GM12878 (cell line): ENCODE measurements at regions not wholly inside any gene's neighbourhood (a gene's known extent, or its start where the extent isn't known, plus 50 kb on each side); places are given as distances from the start of the nearest gene placed in this dataset.
A peak's percentile ranks its signal among the peaks of the same experiment; 100 is the strongest.

Experiments used
- ATAC-seq: fragments of 200-7000 bp; cut with Tn5 transposase; 3 replicates; pipeline ENCODE4 v1.9.1; 2020; ENCODE audit warnings: mild to moderate bottlenecking, moderate library complexity
- BruUV-seq: library from RNA; stranded (reverse); fragments of 400-500 nt; replicated peaks from 2 replicates; lab custom pipeline; 2021; lab: Mats Ljungman, UMichigan
- CTCF ChIA-PET: fragments of 300-600 bp; sonication (Branson Sonifier 250); formaldehyde crosslinking; extraction: SDS; loops from one replicate; lab custom pipeline; 2021; ENCODE audit warnings: inconsistent platforms; lab: Yijun Ruan, JAX
- POLR2A ChIA-PET: fragments of 350-600 bp; formaldehyde crosslinking; extraction: SDS; loops from one replicate; lab custom pipeline; 2021; ENCODE audit warnings: inconsistent platforms; lab: Charles Lee
- RAD21 ChIA-PET: fragments of 300-600 bp; sonication (Branson Sonifier 250); formaldehyde crosslinking; loops from one replicate; lab custom pipeline; 2023; ENCODE audit warnings: antibody characterized with exemption; ENCODE audit not compliant: unreplicated experiment; lab: Charles Lee
- SMC1A ChIA-PET: fragments of 300-600 bp; sonication (Branson Sonifier 250); formaldehyde crosslinking; loops from one replicate; lab custom pipeline; 2023; ENCODE audit not compliant: unreplicated experiment, uncharacterized antibody; lab: Charles Lee
- DNase-seq: peaks from one replicate; pipeline ENCODE4 v3.0.0-alpha.2; 2011; ENCODE audit warnings: low read depth, low spot score
- FAIRE-seq: peaks from 3 replicates; lab custom pipeline; 2011; peaks lifted over from hg19 to GRCh38; lab: Jason Lieb, UNC
- H2AFZ ChIP-seq: 2 replicates; pipeline ENCODE4 v1.6.0; 2011; ENCODE audit warnings: low read depth, low read length, control low read depth; ENCODE audit not compliant: control insufficient read depth
- H3K27ac ChIP-seq: 2 replicates; pipeline ENCODE4 v1.5.1; 2011; ENCODE audit warnings: control low read depth; ENCODE audit not compliant: control insufficient read depth, insufficient read depth
- H3K27me3 ChIP-seq, 2 experiments: replicated peaks in 1 of 2; 2 replicates each; pipeline versions ENCODE4 v1.6.0 to v1.6.1; 2011; ENCODE audit warnings: low read length in 1 of 2; ENCODE audit not compliant: control insufficient read depth in 2 of 2, insufficient read depth in 2 of 2
- H3K36me3 ChIP-seq, 2 experiments: 2 replicates each; pipeline ENCODE4 v1.5.1; 2011; ENCODE audit warnings: low read length in 1 of 2; ENCODE audit not compliant: control insufficient read depth in 2 of 2, insufficient read depth in 2 of 2
- H3K4me1 ChIP-seq: 2 replicates; pipeline ENCODE4 v1.6.1; 2011; ENCODE audit warnings: mild to moderate bottlenecking, low read length, moderate library complexity, mixed read lengths; ENCODE audit not compliant: control insufficient read depth, insufficient read depth
- H3K4me2 ChIP-seq: 2 replicates; pipeline ENCODE4 v1.6.0; 2011; ENCODE audit warnings: control low read depth; ENCODE audit not compliant: control insufficient read depth, insufficient read depth
- H3K4me3 ChIP-seq: fragments of 200-600 bp; sonication (generic); 2 replicates; pipeline ENCODE4 v1.5.1; 2016
- H3K79me2 ChIP-seq: 2 replicates; pipeline ENCODE4 v1.6.0; 2011; ENCODE audit warnings: low read length; ENCODE audit not compliant: control insufficient read depth, insufficient read depth
- H3K9ac ChIP-seq: 2 replicates; pipeline ENCODE4 v1.8.0; 2011; ENCODE audit warnings: low read length, control low read depth, mixed read lengths; ENCODE audit not compliant: control insufficient read depth, insufficient read depth
- H3K9me3 ChIP-seq: replicated peaks from 3 replicates; pipeline ENCODE4 v1.5.1; 2011; ENCODE audit warnings: mild to moderate bottlenecking, low read length; ENCODE audit not compliant: control insufficient read depth, insufficient read depth
- H4K20me1 ChIP-seq: 2 replicates; pipeline ENCODE4 v1.6.0; 2011; ENCODE audit not compliant: control insufficient read depth, insufficient read depth
- DPF2 ChIP-seq: fragments of 450-650 bp; IDR thresholded peaks from 2 replicates; pipeline ENCODE4 v1.6.1; 2017; ENCODE audit warnings: mild to moderate bottlenecking
- IRF5 ChIP-seq: fragments of 450-650 bp; IDR thresholded peaks from 2 replicates; pipeline ENCODE4 v1.6.1; 2017; ENCODE audit warnings: borderline replicate concordance
- LARP7 ChIP-seq: fragments of 450-650 bp; IDR thresholded peaks from 2 replicates; pipeline ENCODE4 v1.6.1; 2017; ENCODE audit warnings: mild to moderate bottlenecking
- MTA3 ChIP-seq: IDR thresholded peaks from 2 replicates; pipeline ENCODE4 v1.6.1; 2012; ENCODE audit warnings: low read length, inconsistent platforms, borderline replicate concordance
- RCOR1 ChIP-seq: conservative IDR thresholded peaks from 2 replicates; pipeline ENCODE4 v1.6.1; 2012; ENCODE audit warnings: low read depth, low read length, improper control_type of control experiment
- SMARCA5 ChIP-seq: fragments of 450-650 bp; IDR thresholded peaks from 2 replicates; pipeline ENCODE4 v1.6.1; 2017; ENCODE audit warnings: mild to moderate bottlenecking
- TCF12 ChIP-seq: IDR thresholded peaks from 2 replicates; pipeline ENCODE4 v1.6.1; 2011; ENCODE audit warnings: low read depth, mild to moderate bottlenecking, low read length
- USF1 ChIP-seq: IDR thresholded peaks from 2 replicates; pipeline ENCODE4 v1.6.1; 2011; ENCODE audit warnings: borderline replicate concordance, low read depth, mild to moderate bottlenecking, moderate library complexity, mixed read lengths, low read length; ENCODE audit not compliant: insufficient read depth; ENCODE audit errors: extremely low read length
- WGBS: methylation state at CpG from one replicate; pipeline ENCODE4 v1.1.6; 2016; ENCODE audit warnings: low lambda C conversion rate; ENCODE audit not compliant: insufficient replicate concordance, insufficient coverage; ENCODE audit errors: missing lambda C conversion rate; 5-methylcytosine and 5-hydroxymethylcytosine counted together
- in situ Hi-C: fragments of 300-500 bp; cut with MboI; formaldehyde crosslinking; loops from 9 replicates; pipeline ENCODE4 v1.14.3; 2018; ENCODE audit warnings: mixed read lengths
- intact Hi-C: fragments of 100-400 bp; cut with micrococcal nuclease; formaldehyde crosslinking; loops from one replicate; pipeline ENCODE4 v1.14.2; 2022; ENCODE audit not compliant: unreplicated experiment

GRCh38 chr3:182508919-182509711 is 284.2 kb upstream of the ATP11B start:
- ChIA-PET RAD21 (no interaction called here), SMC1A (interaction anchor here (13.0 kb wide), 1 partner anchor 13 kb away, joined by 95 read pairs; no protein-coding TSS in a partner anchor)
- BruUV-seq: no TSS peak
- no peaks in the 10 kb centered on the region for H3K36me3 ChIP-seq
- in situ Hi-C loops: no loop called here
- ATAC-seq: peak; percentile 34; the same call in 1 of the 3 replicates
- H3K4me1 ChIP-seq: no peaks in the 10 kb centered on the region
- H3K27me3 ChIP-seq: no peaks in the 10 kb centered on the region; a peak in 1 of 4 replicates
- intact Hi-C loops: no loop called here
- H3K9ac ChIP-seq: no peak overlapping the region
- H3K4me3 ChIP-seq: no peak overlapping the region
- no peaks in the 10 kb centered on the region for H3K79me2 ChIP-seq
- no peak for FAIRE-seq
- no peak overlapping the region for H3K27ac ChIP-seq
- DNase-seq: no peak
- H4K20me1 ChIP-seq: no peaks in the 10 kb centered on the region
- no peak overlapping the region for H2AFZ ChIP-seq
- no peak for TF ChIP-seq USF1
- TF ChIP-seq MTA3: no peak
- TF ChIP-seq LARP7: no peak
- TF ChIP-seq TCF12: peak; percentile 39; the same call in 1 of the 2 replicates
- 0 out of 2 replicates have a peak, but pooled peaks have one; percentile 35 for TF ChIP-seq SMARCA5
- TF ChIP-seq RCOR1: no peak
- TF ChIP-seq DPF2: 0 out of 2 replicates have a peak, but pooled peaks have one; percentile 7
- TF ChIP-seq IRF5: no peak
- TF ChIP-seq, all 136 proteins: peak for 3
- ChIA-PET CTCF (interaction anchor here (1.2 kb wide), 1 partner anchor 9 kb away, joined by 3 read pairs; no protein-coding TSS in a partner anchor), POLR2A (interaction anchor here (1.2 kb wide), 1 partner anchor 16 kb away, joined by 3 read pairs; no protein-coding TSS in a partner anchor)
- Histone ChIP-seq H3K9me3 (no peaks in the 10 kb centered on the region), H3K4me2 (no peak overlapping the region)
- 34% methylated on average over 13 of the region's 13 CpGs for WGBS
